Activated naive CD4-positive, alpha-beta T cell treated with anti-CD3 and anti-CD28 coated beads, Interleukin-2, amount 10 ng/mL, durations not matched to agents 7 days and 5 days (primary cell): ENCODE measurements at regions not wholly inside any gene's neighbourhood (a gene's known extent, or its start where the extent isn't known, plus 50 kb on each side); places are given as distances from the start of the nearest gene placed in this dataset.
A peak's percentile ranks its signal among the peaks of the same experiment; 100 is the strongest.

ENCODE experiments used
- CTCF ChIA-PET: fragments of 350-600 bp; sonication (Branson Sonifier 250); formaldehyde crosslinking; loops from one replicate; lab custom pipeline; 2021; ENCODE audit warnings: antibody characterized with exemption; lab: Charles Lee
- DNase-seq: peaks from one replicate; pipeline ENCODE4 v3.0.0-alpha.2; 2020
- H3K27ac Mint-ChIP-seq: one replicate; pipeline ENCODE4 v1.8.0; 2021; ENCODE audit warnings: mild to moderate bottlenecking, moderate library complexity, mixed read lengths
- H3K27me3 Mint-ChIP-seq: one replicate; pipeline ENCODE4 v1.8.0; 2021; ENCODE audit warnings: mild to moderate bottlenecking, mixed read lengths
- H3K36me3 Mint-ChIP-seq: one replicate; pipeline ENCODE4 v1.8.0; 2021; ENCODE audit warnings: mixed read lengths
- H3K4me1 Mint-ChIP-seq: one replicate; pipeline ENCODE4 v1.8.0; 2021; ENCODE audit warnings: mixed read lengths
- H3K4me3 Mint-ChIP-seq: one replicate; pipeline ENCODE4 v1.8.0; 2021; ENCODE audit warnings: mild to moderate bottlenecking, moderate library complexity, mixed read lengths
- H3K9me3 Mint-ChIP-seq: one replicate; pipeline ENCODE4 v1.8.0; 2021; ENCODE audit warnings: mixed read lengths

GRCh38 chr4:14431155-14432134 is 570.8 kb upstream of the CPEB2 start:
- Mint-ChIP-seq H3K4me1 (no peaks in the 10 kb centered on the region), H3K4me3 (no peak overlapping the region), H3K27ac (peak overlapping the region; percentile 16), H3K27me3 (peaks cover 4% of the 10 kb centered on the region), H3K36me3 (no peaks in the 10 kb centered on the region), H3K9me3 (peaks cover 3% of the 10 kb centered on the region)
- no peak for DNase-seq
- CTCF ChIA-PET: no interaction called here

- CTCF ChIA-PET: no interaction called here
Observed at GRCh38 chr4:14434483-14434882, 567.8 kb upstream of the CPEB2 start.

GRCh38 chr4:14434916-14435315 is 567.4 kb upstream of the CPEB2 start:
- CTCF ChIA-PET: no interaction called here
- Mint-ChIP-seq H3K4me3 (no peak overlapping the region), H3K27me3 (peaks cover 4% of the 10 kb centered on the region), H3K9me3 (no peaks in the 10 kb centered on the region), H3K4me1 (no peaks in the 10 kb centered on the region), H3K36me3 (no peaks in the 10 kb centered on the region), H3K27ac (no peak overlapping the region)
- DNase-seq: no peak

More at GRCh38 chr4:14434483-14434882, 567.8 kb upstream of the CPEB2 start:
- Mint-ChIP-seq H3K27ac (no peak overlapping the region), H3K4me3 (no peak overlapping the region), H3K36me3 (no peaks in the 10 kb centered on the region), H3K4me1 (no peaks in the 10 kb centered on the region), H3K9me3 (no peaks in the 10 kb centered on the region), H3K27me3 (peaks cover 4% of the 10 kb centered on the region)
- no peak for DNase-seq

- no peaks in the 10 kb centered on the region for H3K36me3 Mint-ChIP-seq
- no peak overlapping the region for H3K4me3 Mint-ChIP-seq
- no peak for DNase-seq
- no peaks in the 10 kb centered on the region for H3K4me1 Mint-ChIP-seq
- CTCF ChIA-PET: no interaction called here
- H3K27ac Mint-ChIP-seq: no peak overlapping the region
- H3K27me3 Mint-ChIP-seq: no peaks in the 10 kb centered on the region
- no peaks in the 10 kb centered on the region for H3K9me3 Mint-ChIP-seq
Observed at GRCh38 chr4:14441561-14441960, 560.7 kb upstream of the CPEB2 start.

GRCh38 chr4:14445882-14446281 is 556.4 kb upstream of the CPEB2 start:
- H3K27ac Mint-ChIP-seq: no peak overlapping the region
- no peaks in the 10 kb centered on the region for H3K27me3 Mint-ChIP-seq

GRCh38 chr4:14446311-14446710 is 556.0 kb upstream of the CPEB2 start:
- no peaks in the 10 kb centered on the region for H3K27me3 Mint-ChIP-seq
- H3K9me3 Mint-ChIP-seq: no peaks in the 10 kb centered on the region
- H3K4me3 Mint-ChIP-seq: no peak overlapping the region
- H3K4me1 Mint-ChIP-seq: no peaks in the 10 kb centered on the region
- H3K27ac Mint-ChIP-seq: no peak overlapping the region
- no peaks in the 10 kb centered on the region for H3K36me3 Mint-ChIP-seq
- no peak for DNase-seq
- CTCF ChIA-PET: no interaction called here

More at GRCh38 chr4:14445882-14446281, 556.4 kb upstream of the CPEB2 start:
- CTCF ChIA-PET: no interaction called here
- Mint-ChIP-seq H3K4me1 (no peaks in the 10 kb centered on the region), H3K9me3 (no peaks in the 10 kb centered on the region), H3K36me3 (no peaks in the 10 kb centered on the region), H3K4me3 (no peak overlapping the region)
- DNase-seq: no peak

GRCh38 chr4:14446904-14447303 is 555.4 kb upstream of the CPEB2 start:
- H3K27ac Mint-ChIP-seq: no peak overlapping the region
- CTCF ChIA-PET: no interaction called here
- no peaks in the 10 kb centered on the region for H3K36me3 Mint-ChIP-seq
- H3K9me3 Mint-ChIP-seq: no peaks in the 10 kb centered on the region
- no peaks in the 10 kb centered on the region for H3K4me1 Mint-ChIP-seq
- no peak overlapping the region for H3K4me3 Mint-ChIP-seq
- H3K27me3 Mint-ChIP-seq: no peaks in the 10 kb centered on the region
- no peak for DNase-seq

- Mint-ChIP-seq H3K4me3 (no peak overlapping the region), H3K27ac (no peak overlapping the region), H3K36me3 (no peaks in the 10 kb centered on the region), H3K9me3 (no peaks in the 10 kb centered on the region), H3K4me1 (no peaks in the 10 kb centered on the region), H3K27me3 (no peaks in the 10 kb centered on the region)
- DNase-seq: no peak
- CTCF ChIA-PET: no interaction called here
Observed at GRCh38 chr4:14449308-14449707, 553.0 kb upstream of the CPEB2 start.

GRCh38 chr4:14452001-14452400 is 550.3 kb upstream of the CPEB2 start:
- H3K36me3 Mint-ChIP-seq: no peaks in the 10 kb centered on the region

GRCh38 chr4:14452764-14453163 is 549.5 kb upstream of the CPEB2 start:
- H3K4me3 Mint-ChIP-seq: no peak overlapping the region
- no peaks in the 10 kb centered on the region for H3K36me3 Mint-ChIP-seq
- peak overlapping the region; percentile 25 for H3K27ac Mint-ChIP-seq
- H3K27me3 Mint-ChIP-seq: no peaks in the 10 kb centered on the region
- CTCF ChIA-PET: no interaction called here
- H3K4me1 Mint-ChIP-seq: no peaks in the 10 kb centered on the region
- H3K9me3 Mint-ChIP-seq: no peaks in the 10 kb centered on the region
- DNase-seq: no peak

More at GRCh38 chr4:14452001-14452400, 550.3 kb upstream of the CPEB2 start:
- Mint-ChIP-seq H3K27me3 (no peaks in the 10 kb centered on the region), H3K4me3 (no peak overlapping the region), H3K27ac (no peak overlapping the region), H3K4me1 (no peaks in the 10 kb centered on the region), H3K9me3 (no peaks in the 10 kb centered on the region)
- no peak for DNase-seq
- CTCF ChIA-PET: no interaction called here

GRCh38 chr4:14458463-14458862 is 543.8 kb upstream of the CPEB2 start:
- no peaks in the 10 kb centered on the region for H3K27me3 Mint-ChIP-seq
- no peaks in the 10 kb centered on the region for H3K9me3 Mint-ChIP-seq
- no peak overlapping the region for H3K27ac Mint-ChIP-seq
- H3K4me3 Mint-ChIP-seq: no peak overlapping the region
- DNase-seq: no peak
- no peaks in the 10 kb centered on the region for H3K36me3 Mint-ChIP-seq
- CTCF ChIA-PET: no interaction called here
- H3K4me1 Mint-ChIP-seq: no peaks in the 10 kb centered on the region

GRCh38 chr4:14465057-14465456 is 537.2 kb upstream of the CPEB2 start:
- Mint-ChIP-seq H3K36me3 (no peaks in the 10 kb centered on the region), H3K27me3 (no peaks in the 10 kb centered on the region), H3K4me1 (no peaks in the 10 kb centered on the region), H3K9me3 (no peaks in the 10 kb centered on the region), H3K27ac (no peak overlapping the region), H3K4me3 (no peak overlapping the region)
- CTCF ChIA-PET: no interaction called here
- no peak for DNase-seq

- Mint-ChIP-seq H3K27me3 (no peaks in the 10 kb centered on the region), H3K4me1 (no peaks in the 10 kb centered on the region), H3K27ac (no peak overlapping the region), H3K36me3 (no peaks in the 10 kb centered on the region), H3K4me3 (no peak overlapping the region), H3K9me3 (no peaks in the 10 kb centered on the region)
- no peak for DNase-seq
- CTCF ChIA-PET: no interaction called here
Observed at GRCh38 chr4:14465507-14465906, 536.8 kb upstream of the CPEB2 start.

- Mint-ChIP-seq H3K4me3 (no peak overlapping the region), H3K4me1 (no peaks in the 10 kb centered on the region), H3K36me3 (no peaks in the 10 kb centered on the region), H3K27me3 (no peaks in the 10 kb centered on the region), H3K9me3 (peaks cover 3% of the 10 kb centered on the region), H3K27ac (no peak overlapping the region)
- no peak for DNase-seq
- CTCF ChIA-PET: no interaction called here
Observed at GRCh38 chr4:14478504-14478903, 523.8 kb upstream of the CPEB2 start.

GRCh38 chr4:14496408-14496807 is 505.9 kb upstream of the CPEB2 start:
- CTCF ChIA-PET: no interaction called here
- Mint-ChIP-seq H3K4me3 (no peak overlapping the region), H3K27ac (no peak overlapping the region), H3K9me3 (no peaks in the 10 kb centered on the region), H3K36me3 (no peaks in the 10 kb centered on the region), H3K27me3 (no peaks in the 10 kb centered on the region), H3K4me1 (no peaks in the 10 kb centered on the region)
- no peak for DNase-seq
